ENCODE measurements at regions not wholly inside any gene's neighbourhood (a gene's known extent, or its start where the extent isn't known, plus 50 kb on each side); places are given as distances from the start of the nearest gene placed in this dataset.

DNA sequence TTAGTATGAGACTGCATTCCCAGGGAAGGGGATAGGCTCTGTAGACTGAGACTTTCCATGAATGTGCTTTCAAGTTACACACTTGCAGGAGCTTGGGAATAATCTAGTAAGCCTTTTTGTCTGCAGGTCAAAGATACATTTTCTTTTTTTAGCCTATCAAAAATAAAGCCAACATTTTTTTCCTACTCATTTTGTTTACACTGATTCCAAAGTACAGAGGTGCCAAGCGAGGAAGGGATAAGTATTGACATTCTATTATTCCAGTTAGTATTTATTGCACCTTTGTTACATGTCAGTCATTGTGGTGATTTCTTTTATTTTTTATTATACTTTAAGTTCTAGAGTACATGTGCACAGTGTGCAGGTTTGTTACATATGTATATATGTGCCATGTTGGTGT, 413.0 kb upstream of the CHORDC1 start:
- TF ChIP-seq, protein P1, sequence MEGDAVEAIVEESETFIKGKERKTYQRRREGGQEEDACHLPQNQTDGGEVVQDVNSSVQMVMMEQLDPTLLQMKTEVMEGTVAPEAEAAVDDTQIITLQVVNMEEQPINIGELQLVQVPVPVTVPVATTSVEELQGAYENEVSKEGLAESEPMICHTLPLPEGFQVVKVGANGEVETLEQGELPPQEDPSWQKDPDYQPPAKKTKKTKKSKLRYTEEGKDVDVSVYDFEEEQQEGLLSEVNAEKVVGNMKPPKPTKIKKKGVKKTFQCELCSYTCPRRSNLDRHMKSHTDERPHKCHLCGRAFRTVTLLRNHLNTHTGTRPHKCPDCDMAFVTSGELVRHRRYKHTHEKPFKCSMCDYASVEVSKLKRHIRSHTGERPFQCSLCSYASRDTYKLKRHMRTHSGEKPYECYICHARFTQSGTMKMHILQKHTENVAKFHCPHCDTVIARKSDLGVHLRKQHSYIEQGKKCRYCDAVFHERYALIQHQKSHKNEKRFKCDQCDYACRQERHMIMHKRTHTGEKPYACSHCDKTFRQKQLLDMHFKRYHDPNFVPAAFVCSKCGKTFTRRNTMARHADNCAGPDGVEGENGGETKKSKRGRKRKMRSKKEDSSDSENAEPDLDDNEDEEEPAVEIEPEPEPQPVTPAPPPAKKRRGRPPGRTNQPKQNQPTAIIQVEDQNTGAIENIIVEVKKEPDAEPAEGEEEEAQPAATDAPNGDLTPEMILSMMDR (IDR thresholded peaks at IDR 0.05): no peak
- TF ChIP-seq POLR2A (IDR thresholded peaks at IDR 0.05): no peak

Measured in body of pancreas (tissue), 4 donors.